GM19238 (cell line): ENCODE measurements at regions not wholly inside any gene's neighbourhood (a gene's known extent, or its start where the extent isn't known, plus 50 kb on each side); places are given as distances from the start of the nearest gene placed in this dataset.
"Not testable (repeated sequence)": the region's sequence is repeated elsewhere in the genome, so short reads cannot be mapped to it uniquely, and the experiment has no call there.

Experiments
- DNase-seq: peaks from one replicate; pipeline ENCODE4 v3.0.0; 2011; ENCODE audit warnings: low spot score; ENCODE audit not compliant: insufficient read length

- no peak for DNase-seq
These were observed 84.7 kb downstream of the SCN11A start for GRCh38 chr3:38966811-38967692.

GRCh38 chr3:38964646-38965045, 87.1 kb downstream of the SCN11A start:
- no peak for DNase-seq

GRCh38 chr3:38964204-38964603, 87.5 kb downstream of the SCN11A start:
- DNase-seq: no peak

- peak; percentile 26 for DNase-seq
These were observed 90.7 kb downstream of the SCN11A start for GRCh38 chr3:38960953-38961622.

- no peak for DNase-seq
These were observed 91.6 kb downstream of the SCN11A start for GRCh38 chr3:38960042-38960622.

- DNase-seq: no peak
These were observed 93.6 kb downstream of the SCN11A start for GRCh38 chr3:38958026-38958720.

- DNase-seq: no peak
These were observed 94.4 kb downstream of the SCN11A start for GRCh38 chr3:38957296-38957695.

GRCh38 chr3:38952721-38953120, 99.0 kb downstream of the SCN11A start:
- no peak for DNase-seq

GRCh38 chr3:38951167-38951566, 100.6 kb downstream of the SCN11A start:
- not testable (repeated sequence) for DNase-seq

GRCh38 chr3:38950581-38950980, 101.2 kb downstream of the SCN11A start:
- DNase-seq: no peak

GRCh38 chr3:38949994-38950393, 101.8 kb downstream of the SCN11A start:
- no peak for DNase-seq

GRCh38 chr3:38940394-38940793, 111.3 kb downstream of the SCN11A start:
- no peak for DNase-seq

- DNase-seq: no peak
These were observed 109.3 kb upstream of the SCN10A start for GRCh38 chr3:38925351-38925750.

- no peak for DNase-seq
These were observed 100.7 kb upstream of the SCN10A start for GRCh38 chr3:38916706-38917105.

- DNase-seq: no peak
These were observed 91.4 kb upstream of the SCN10A start for GRCh38 chr3:38907426-38907825.

- DNase-seq: no peak
These were observed 74.4 kb upstream of the SCN10A start for GRCh38 chr3:38890426-38890825.

- DNase-seq: no peak
These were observed 62.6 kb upstream of the SCN10A start for GRCh38 chr3:38878646-38879045.
